ENCODE measurements at regions not wholly inside any gene's neighbourhood (a gene's known extent, or its start where the extent isn't known, plus 50 kb on each side); places are given as distances from the start of the nearest gene placed in this dataset.

GRCh38 chr2:239750045-239750835 is 274.9 kb downstream of the NDUFA10 start:
- H3K9me3 Mint-ChIP-seq (ENCODE audit: low read depth) = no peaks in the 10 kb centered on the region
- no peak for DNase-seq (ENCODE audit: low spot score)
- peaks cover 11% of the 10 kb centered on the region for H3K4me1 Mint-ChIP-seq (ENCODE audit: low read depth)
- H3K4me3 Mint-ChIP-seq (ENCODE audit: unreplicated experiment) = no peak overlapping the region
- TF ChIP-seq CTCF (IDR thresholded peaks at IDR 0.05) = no peak
- no peak overlapping the region for H3K27ac Mint-ChIP-seq (ENCODE audit: unreplicated experiment)
- H3K27me3 Mint-ChIP-seq (ENCODE audit: low read depth) = peaks cover 16% of the 10 kb centered on the region
- H3K36me3 Mint-ChIP-seq (ENCODE audit: low read depth) = no peaks in the 10 kb centered on the region

GRCh38 chr2:239749272-239749873 is 275.8 kb downstream of the NDUFA10 start:
- no peaks in the 10 kb centered on the region for H3K9me3 Mint-ChIP-seq (ENCODE audit: low read depth)
- H3K4me3 Mint-ChIP-seq (ENCODE audit: unreplicated experiment) = no peak overlapping the region
- TF ChIP-seq CTCF (IDR thresholded peaks at IDR 0.05) = no peak
- no peaks in the 10 kb centered on the region for H3K36me3 Mint-ChIP-seq (ENCODE audit: low read depth)
- H3K27me3 Mint-ChIP-seq (ENCODE audit: low read depth) = peaks cover 16% of the 10 kb centered on the region
- no peak for DNase-seq (ENCODE audit: low spot score)
- H3K4me1 Mint-ChIP-seq (ENCODE audit: low read depth) = peaks cover 11% of the 10 kb centered on the region
- no peak overlapping the region for H3K27ac Mint-ChIP-seq (ENCODE audit: unreplicated experiment)

- peaks cover 11% of the 10 kb centered on the region for H3K4me1 Mint-ChIP-seq (ENCODE audit: low read depth)
- H3K4me3 Mint-ChIP-seq (ENCODE audit: unreplicated experiment) = no peak overlapping the region
- no peaks in the 10 kb centered on the region for H3K36me3 Mint-ChIP-seq (ENCODE audit: low read depth)
- peak; percentile 55 for DNase-seq (ENCODE audit: low spot score)
- TF ChIP-seq CTCF (IDR thresholded peaks at IDR 0.05) = no peak
- no peak overlapping the region for H3K27ac Mint-ChIP-seq (ENCODE audit: unreplicated experiment)
- no peaks in the 10 kb centered on the region for H3K9me3 Mint-ChIP-seq (ENCODE audit: low read depth)
- peaks cover 19% of the 10 kb centered on the region for H3K27me3 Mint-ChIP-seq (ENCODE audit: low read depth)
Measured at GRCh38 chr2:239748811-239749210, 276.3 kb downstream of the NDUFA10 start.

GRCh38 chr2:239747771-239748170 is 277.4 kb downstream of the NDUFA10 start:
- peaks cover 8% of the 10 kb centered on the region for H3K4me1 Mint-ChIP-seq (ENCODE audit: low read depth)
- H3K9me3 Mint-ChIP-seq (ENCODE audit: low read depth) = no peaks in the 10 kb centered on the region
- TF ChIP-seq CTCF (IDR thresholded peaks at IDR 0.05) = no peak
- H3K36me3 Mint-ChIP-seq (ENCODE audit: low read depth) = no peaks in the 10 kb centered on the region
- peaks cover 22% of the 10 kb centered on the region for H3K27me3 Mint-ChIP-seq (ENCODE audit: low read depth)
- H3K4me3 Mint-ChIP-seq (ENCODE audit: unreplicated experiment) = no peak overlapping the region
- H3K27ac Mint-ChIP-seq (ENCODE audit: unreplicated experiment) = no peak overlapping the region
- DNase-seq (ENCODE audit: low spot score) = peak; percentile 64

GRCh38 chr2:239747274-239747673 is 277.9 kb downstream of the NDUFA10 start:
- no peaks in the 10 kb centered on the region for H3K9me3 Mint-ChIP-seq (ENCODE audit: low read depth)
- DNase-seq (ENCODE audit: low spot score) = peak; percentile 79
- H3K27ac Mint-ChIP-seq (ENCODE audit: unreplicated experiment) = no peak overlapping the region
- no peaks in the 10 kb centered on the region for H3K36me3 Mint-ChIP-seq (ENCODE audit: low read depth)
- no peak overlapping the region for H3K4me3 Mint-ChIP-seq (ENCODE audit: unreplicated experiment)
- H3K4me1 Mint-ChIP-seq (ENCODE audit: low read depth) = peaks cover 8% of the 10 kb centered on the region
- peaks cover 26% of the 10 kb centered on the region for H3K27me3 Mint-ChIP-seq (ENCODE audit: low read depth)
- TF ChIP-seq CTCF (IDR thresholded peaks at IDR 0.05) = no peak

All from chondrocyte (in vitro differentiated cells).